Activated T-helper 1 cell treated with anti-CD3 and anti-CD28 coated beads, Interleukin-12 subunit alpha, Interleukin-12 subunit beta, Interleukin-2, Interleukin-4 antibody, amounts not matched to agents 30 ng/mL and 10 ng/mL and 1 ng/mL, durations not matched to agents 14 hours and 24 hours and 36 hours (primary cell): ENCODE measurements at regions not wholly inside any gene's neighbourhood (a gene's known extent, or its start where the extent isn't known, plus 50 kb on each side); places are given as distances from the start of the nearest gene placed in this dataset.
"Not testable (repeated sequence)": the region's sequence is repeated elsewhere in the genome, so short reads cannot be mapped to it uniquely, and the experiment has no call there.

ENCODE experiments used
- DNase-seq: peaks from one replicate; pipeline ENCODE4 v3.0.0; 2021; ENCODE audit warnings: low spot score
- H3K27ac Mint-ChIP-seq: one replicate; pipeline ENCODE4 v1.8.0; 2021; ENCODE audit warnings: mild to moderate bottlenecking, mixed read lengths
- H3K27me3 Mint-ChIP-seq: one replicate; pipeline ENCODE4 v1.8.0; 2022; ENCODE audit warnings: mild to moderate bottlenecking, moderate library complexity, mixed read lengths; ENCODE audit not compliant: insufficient read depth
- H3K36me3 Mint-ChIP-seq: one replicate; pipeline ENCODE4 v1.8.0; 2021; ENCODE audit warnings: low read depth, mixed read lengths
- H3K4me1 Mint-ChIP-seq: one replicate; pipeline ENCODE4 v1.8.0; 2021; ENCODE audit warnings: low read depth, mixed read lengths
- H3K4me3 Mint-ChIP-seq: one replicate; pipeline ENCODE4 v1.8.0; 2021; ENCODE audit warnings: mild to moderate bottlenecking, moderate library complexity, mixed read lengths
- H3K9me3 Mint-ChIP-seq: one replicate; pipeline ENCODE4 v1.8.0; 2021; ENCODE audit warnings: mixed read lengths
- intact Hi-C: fragments of 100-400 bp; cut with micrococcal nuclease; formaldehyde crosslinking; loops from one replicate; pipeline ENCODE4 v1.15.1; 2024

DNA sequence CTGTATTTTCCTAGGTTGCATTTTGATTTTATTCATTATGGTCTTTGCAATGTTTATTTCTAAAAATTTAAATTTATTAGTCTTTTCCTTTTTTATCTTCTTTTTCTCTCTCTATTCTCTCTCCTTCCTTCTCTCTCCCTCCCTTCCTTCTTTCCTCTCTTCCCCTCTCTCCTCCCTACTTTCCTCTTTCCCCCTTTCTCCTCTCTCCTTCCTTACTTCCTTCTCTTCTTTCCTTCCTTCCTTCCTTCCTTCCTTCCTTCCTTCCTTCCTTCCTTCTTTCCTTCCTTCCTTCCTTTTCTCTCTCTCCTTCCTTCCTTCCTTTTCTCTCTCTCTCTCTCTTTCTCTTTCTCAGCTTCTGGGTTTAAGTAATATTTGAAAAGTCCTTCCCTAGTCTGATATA is 72.8 kb upstream of the RASGRF1 start:
- no peaks in the 10 kb centered on the region for H3K9me3 Mint-ChIP-seq

DNA sequence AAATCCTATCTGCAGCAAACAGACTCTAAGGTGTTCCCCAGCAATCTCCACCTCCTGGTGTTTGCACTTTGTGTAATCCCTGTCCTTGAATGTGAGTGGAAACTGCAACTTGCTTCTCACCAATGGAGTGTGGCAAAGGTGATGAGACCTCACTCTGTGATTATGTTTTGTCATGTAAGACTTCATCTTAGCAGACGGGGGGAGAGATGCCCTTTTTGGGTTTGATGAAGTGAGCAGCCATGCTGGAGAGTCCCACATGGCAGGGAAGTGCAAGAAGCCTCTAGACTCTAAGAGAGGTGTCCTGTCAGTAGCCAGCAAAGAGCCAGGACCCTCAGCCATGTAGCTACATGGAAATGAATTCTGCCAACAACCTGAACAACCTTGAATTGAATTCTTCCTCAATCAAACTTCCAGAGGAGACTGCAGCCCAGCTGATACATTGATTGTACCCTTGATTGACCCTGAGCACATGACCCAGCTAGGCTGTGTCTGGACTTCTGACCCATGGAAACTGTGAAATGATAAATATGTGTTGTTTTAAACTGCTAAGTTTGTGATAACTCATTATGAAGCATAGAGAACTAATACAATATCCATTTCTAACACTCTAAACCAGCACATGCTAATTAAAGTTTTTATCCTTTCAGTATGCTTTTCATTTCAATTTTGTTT is 71.4 kb upstream of the RASGRF1 start:
- Mint-ChIP-seq H3K4me3 (no peak overlapping the region), H3K9me3 (no peaks in the 10 kb centered on the region), H3K4me1 (no peaks in the 10 kb centered on the region), H3K27ac (no peak overlapping the region), H3K27me3 (peaks cover 14% of the 10 kb centered on the region), H3K36me3 (no peaks in the 10 kb centered on the region)
- no peak for DNase-seq
- intact Hi-C loops, result no loop called here

More for the DNA sequence above, 72.8 kb upstream of the RASGRF1 start:
- Mint-ChIP-seq H3K27me3 (peaks cover 17% of the 10 kb centered on the region), H3K27ac (no peak overlapping the region), H3K4me1 (no peaks in the 10 kb centered on the region), H3K4me3 (no peak overlapping the region), H3K36me3 (no peaks in the 10 kb centered on the region)
- no peak for DNase-seq
- intact Hi-C loops, result no loop called here

GRCh38 chr15:79160211-79160610 is 69.6 kb upstream of the RASGRF1 start:
- Mint-ChIP-seq H3K4me1 (no peaks in the 10 kb centered on the region), H3K36me3 (no peaks in the 10 kb centered on the region), H3K27me3 (peaks cover 12% of the 10 kb centered on the region), H3K9me3 (no peaks in the 10 kb centered on the region), H3K27ac (no peak overlapping the region), H3K4me3 (no peak overlapping the region)
- no peak for DNase-seq
- intact Hi-C loops, result no loop called here

DNA sequence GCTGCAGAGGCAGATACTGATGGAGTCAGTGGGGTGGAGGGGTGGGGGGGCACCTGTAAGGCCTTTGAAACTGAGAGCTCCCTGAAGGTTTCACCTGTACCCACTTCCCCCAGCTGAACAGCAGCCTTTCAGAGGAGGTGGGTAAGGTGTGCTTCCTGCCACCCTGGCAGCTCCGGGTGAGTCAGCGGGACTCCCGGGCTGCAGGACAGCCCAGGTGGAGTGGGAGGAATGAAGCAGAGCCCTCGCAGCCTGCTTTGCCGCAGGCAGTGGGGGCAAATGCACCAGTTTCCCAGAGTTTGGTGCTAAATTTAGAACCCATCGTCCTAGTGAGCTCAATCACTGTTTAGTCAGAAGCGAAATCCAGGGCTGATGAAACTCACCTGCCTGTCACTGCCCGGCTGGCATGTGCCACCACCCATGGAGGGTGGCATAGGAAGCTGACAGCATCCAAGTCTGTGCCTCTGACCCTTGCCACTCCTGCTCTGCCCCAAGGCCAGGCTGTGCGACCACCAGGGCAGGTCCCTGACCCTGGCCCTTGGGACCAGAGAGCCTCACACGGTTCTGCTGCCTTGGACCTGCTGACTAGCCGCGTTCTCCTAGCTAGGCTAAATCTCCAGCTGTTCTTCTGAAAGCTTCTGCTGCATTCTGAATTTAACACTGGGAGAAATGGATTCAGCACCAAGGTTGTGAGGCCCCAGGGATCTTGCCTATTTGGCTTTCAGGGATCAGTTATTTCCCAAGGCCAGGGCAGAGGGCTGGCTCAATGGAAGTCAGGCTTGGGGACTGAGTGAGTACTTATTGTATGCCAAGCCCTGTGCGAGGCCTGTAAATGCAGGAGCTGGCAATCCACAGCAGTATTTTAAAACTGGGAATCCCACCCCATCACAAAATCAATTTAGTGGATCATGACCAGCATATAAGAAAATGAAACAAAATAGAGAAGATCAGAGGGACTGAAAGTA is 67.3 kb upstream of the RASGRF1 start:
- no peak for DNase-seq
- no peak overlapping the region for H3K27ac Mint-ChIP-seq
- no peaks in the 10 kb centered on the region for H3K4me1 Mint-ChIP-seq
- intact Hi-C loops, result no loop called here
- H3K9me3 Mint-ChIP-seq, result no peaks in the 10 kb centered on the region
- no peak overlapping the region for H3K4me3 Mint-ChIP-seq
- peaks cover 13% of the 10 kb centered on the region for H3K27me3 Mint-ChIP-seq
- H3K36me3 Mint-ChIP-seq, result no peaks in the 10 kb centered on the region

GRCh38 chr15:79156704-79157375 is 66.3 kb upstream of the RASGRF1 start:
- DNase-seq, result no peak
- H3K36me3 Mint-ChIP-seq, result no peaks in the 10 kb centered on the region
- H3K9me3 Mint-ChIP-seq, result no peaks in the 10 kb centered on the region
- no peak overlapping the region for H3K4me3 Mint-ChIP-seq
- H3K4me1 Mint-ChIP-seq, result no peaks in the 10 kb centered on the region
- H3K27ac Mint-ChIP-seq, result no peak overlapping the region
- H3K27me3 Mint-ChIP-seq, result peaks cover 12% of the 10 kb centered on the region
- intact Hi-C loops, result no loop called here

DNA sequence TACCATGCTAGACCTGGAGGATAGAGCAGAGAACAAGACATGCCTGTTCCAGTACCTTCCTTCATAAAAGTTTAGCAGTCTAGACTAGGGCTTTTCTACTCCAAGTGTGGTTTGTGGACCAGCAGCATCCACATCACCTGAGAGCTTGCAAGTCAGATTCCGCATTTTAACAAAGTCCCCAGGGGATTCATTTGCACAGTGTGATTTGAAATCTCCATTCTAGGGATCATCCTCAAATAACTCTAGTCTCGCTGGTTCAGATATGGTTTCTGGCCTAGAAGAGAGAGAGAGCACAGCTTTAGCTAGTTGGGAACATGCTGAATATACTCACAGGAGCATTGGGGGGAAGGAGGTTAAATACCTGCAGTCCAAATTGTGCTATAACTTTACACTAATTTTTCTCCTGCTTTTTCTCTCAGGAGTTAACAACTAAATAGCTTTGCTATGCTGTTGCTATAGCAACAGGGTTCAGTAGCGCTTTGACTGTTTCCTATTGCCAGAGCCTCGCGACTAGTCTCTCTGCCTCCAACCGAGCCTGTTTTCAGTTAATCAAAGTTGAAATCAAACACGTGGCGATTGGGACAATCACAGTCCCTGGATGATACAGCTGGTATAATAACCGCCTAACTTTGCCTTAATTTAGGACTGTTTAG is 64.0 kb upstream of the RASGRF1 start:
- H3K9me3 Mint-ChIP-seq, result no peaks in the 10 kb centered on the region
- intact Hi-C loops, result no loop called here
- H3K27ac Mint-ChIP-seq, result no peak overlapping the region
- no peaks in the 10 kb centered on the region for H3K36me3 Mint-ChIP-seq
- H3K4me1 Mint-ChIP-seq, result no peaks in the 10 kb centered on the region
- H3K27me3 Mint-ChIP-seq, result peaks cover 12% of the 10 kb centered on the region
- no peak for DNase-seq
- H3K4me3 Mint-ChIP-seq, result no peak overlapping the region

GRCh38 chr15:79144290-79144689 is 53.7 kb upstream of the RASGRF1 start:
- H3K9me3 Mint-ChIP-seq, result peaks cover 49% of the 10 kb centered on the region
- H3K4me3 Mint-ChIP-seq, H3K27ac Mint-ChIP-seq, H3K36me3 Mint-ChIP-seq, DNase-seq, H3K4me1 Mint-ChIP-seq, intact Hi-C loops: not testable (repeated sequence)
- peaks cover 13% of the 10 kb centered on the region for H3K27me3 Mint-ChIP-seq

- Mint-ChIP-seq H3K36me3 (no peaks in the 10 kb centered on the region), H3K27ac (no peak overlapping the region), H3K4me1 (no peaks in the 10 kb centered on the region), H3K27me3 (peaks cover 14% of the 10 kb centered on the region), H3K9me3 (peaks cover 32% of the 10 kb centered on the region), H3K4me3 (no peak overlapping the region)
- no peak for DNase-seq
- intact Hi-C loops, result no loop called here
Measured at GRCh38 chr15:79140846-79141570, 50.4 kb upstream of the RASGRF1 start.
